GM19463 (cell line): ENCODE measurements at regions not wholly inside any gene's neighbourhood (a gene's known extent, or its start where the extent isn't known, plus 50 kb on each side); places are given as distances from the start of the nearest gene placed in this dataset.
"Not testable (repeated sequence)": the region's sequence is repeated elsewhere in the genome, so short reads cannot be mapped to it uniquely, and the experiment has no call there.

ENCODE experiments used
- ATAC-seq: cut with Tn5 transposase; IDR thresholded peaks from one replicate; pipeline ENCODE4 v1.9.1; 2021; ENCODE audit warnings: mild to moderate bottlenecking, moderate library complexity; ENCODE audit not compliant: unreplicated experiment

- ATAC-seq: no peak
These were observed 878.9 kb upstream of the WWC1 start for GRCh38 chr5:167412556-167412955.

- no peak for ATAC-seq
These were observed 877.9 kb upstream of the WWC1 start for GRCh38 chr5:167413506-167413905.

- no peak for ATAC-seq
These were observed 876.8 kb upstream of the WWC1 start for GRCh38 chr5:167414611-167415010.

GRCh38 chr5:167415779-167416746, 875.4 kb upstream of the WWC1 start:
- ATAC-seq: no peak

GRCh38 chr5:167417662-167418061, 873.8 kb upstream of the WWC1 start:
- no peak for ATAC-seq

GRCh38 chr5:167425161-167425560, 866.3 kb upstream of the WWC1 start:
- ATAC-seq: no peak

GRCh38 chr5:167426501-167426900, 864.9 kb upstream of the WWC1 start:
- no peak for ATAC-seq

- not testable (repeated sequence) for ATAC-seq
These were observed 863.8 kb upstream of the WWC1 start for GRCh38 chr5:167427641-167428040.

GRCh38 chr5:167440846-167441245, 850.6 kb upstream of the WWC1 start:
- ATAC-seq: no peak

- no peak for ATAC-seq
These were observed 848.5 kb upstream of the WWC1 start for GRCh38 chr5:167442922-167443321.

GRCh38 chr5:167447466-167448375, 843.7 kb upstream of the WWC1 start:
- ATAC-seq: no peak

GRCh38 chr5:167448376-167448775, 843.1 kb upstream of the WWC1 start:
- ATAC-seq: no peak

GRCh38 chr5:167451076-167451475, 840.4 kb upstream of the WWC1 start:
- no peak for ATAC-seq

- ATAC-seq: no peak
These were observed 839.3 kb upstream of the WWC1 start for GRCh38 chr5:167452136-167452535.

- no peak for ATAC-seq
These were observed 838.0 kb upstream of the WWC1 start for GRCh38 chr5:167453246-167454030.

GRCh38 chr5:167458412-167458811, 833.0 kb upstream of the WWC1 start:
- ATAC-seq: no peak

GRCh38 chr5:167460449-167461020, 830.9 kb upstream of the WWC1 start:
- ATAC-seq: no peak

- no peak for ATAC-seq
These were observed 827.5 kb upstream of the WWC1 start for GRCh38 chr5:167463939-167464338.

GRCh38 chr5:167466992-167467391, 824.5 kb upstream of the WWC1 start:
- no peak for ATAC-seq

GRCh38 chr5:167472566-167473108, 818.8 kb upstream of the WWC1 start:
- ATAC-seq: no peak
